ENCODE measurements at regions not wholly inside any gene's neighbourhood (a gene's known extent, or its start where the extent isn't known, plus 50 kb on each side); places are given as distances from the start of the nearest gene placed in this dataset.

GRCh38 chr20:56730003-56730402 is 100.9 kb downstream of the TFAP2C start:
- Histone ChIP-seq H3K9me3 (replicated peaks; ENCODE audit: control insufficient read depth, insufficient read depth, low read length) (no peaks in the 10 kb centered on the region), H3K27ac (ENCODE audit: control insufficient read depth, insufficient read depth) (no peak overlapping the region), H4K20me1 (ENCODE audit: control insufficient read depth, insufficient read depth) (no peaks in the 10 kb centered on the region), H3K9ac (ENCODE audit: control insufficient read depth, insufficient read depth, low read length) (no peak overlapping the region), H3K4me3 (no peak overlapping the region), H3K4me2 (ENCODE audit: control insufficient read depth, insufficient read depth) (no peak overlapping the region), H2AFZ (ENCODE audit: control insufficient read depth, low read depth, low read length) (no peak overlapping the region), H3K36me3 (ENCODE audit: control insufficient read depth in 2 of 2, insufficient read depth in 2 of 2, low read length in 1 of 2) (no peaks in the 10 kb centered on the region), H3K4me1 (ENCODE audit: control insufficient read depth, insufficient read depth, low read length) (no peaks in the 10 kb centered on the region), H3K79me2 (ENCODE audit: control insufficient read depth, insufficient read depth, low read length) (no peaks in the 10 kb centered on the region), H3K27me3 (replicated peaks in 1 of 2; ENCODE audit: control insufficient read depth in 2 of 2, insufficient read depth in 2 of 2, low read length in 1 of 2) (no peaks in the 10 kb centered on the region)
- ChIA-PET RAD21 (ENCODE audit: unreplicated experiment) (no interaction called here), POLR2A (no interaction called here), SMC1A (ENCODE audit: uncharacterized antibody, unreplicated experiment) (no interaction called here), CTCF (no interaction called here)
- DNase-seq (ENCODE audit: low read depth, low spot score) (no peak), FAIRE-seq (no peak), ATAC-seq (no peak)
- in situ Hi-C loops (cut with MboI): no loop called here
- BruUV-seq (replicated peaks): no TSS peak
- intact Hi-C loops (cut with micrococcal nuclease; ENCODE audit: unreplicated experiment): no loop called here
- WGBS (ENCODE audit: insufficient coverage, insufficient replicate concordance, low lambda C conversion rate, missing lambda C conversion rate): 10% methylated on average over 8 of the region's 8 CpGs
- TF ChIP-seq, protein P1, sequence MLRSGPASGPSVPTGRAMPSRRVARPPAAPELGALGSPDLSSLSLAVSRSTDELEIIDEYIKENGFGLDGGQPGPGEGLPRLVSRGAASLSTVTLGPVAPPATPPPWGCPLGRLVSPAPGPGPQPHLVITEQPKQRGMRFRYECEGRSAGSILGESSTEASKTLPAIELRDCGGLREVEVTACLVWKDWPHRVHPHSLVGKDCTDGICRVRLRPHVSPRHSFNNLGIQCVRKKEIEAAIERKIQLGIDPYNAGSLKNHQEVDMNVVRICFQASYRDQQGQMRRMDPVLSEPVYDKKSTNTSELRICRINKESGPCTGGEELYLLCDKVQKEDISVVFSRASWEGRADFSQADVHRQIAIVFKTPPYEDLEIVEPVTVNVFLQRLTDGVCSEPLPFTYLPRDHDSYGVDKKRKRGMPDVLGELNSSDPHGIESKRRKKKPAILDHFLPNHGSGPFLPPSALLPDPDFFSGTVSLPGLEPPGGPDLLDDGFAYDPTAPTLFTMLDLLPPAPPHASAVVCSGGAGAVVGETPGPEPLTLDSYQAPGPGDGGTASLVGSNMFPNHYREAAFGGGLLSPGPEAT (IDR thresholded peaks at IDR 0.05; ENCODE audit: low read depth): no peak
- TF ChIP-seq EED (IDR thresholded peaks at IDR 0.05; ENCODE audit: low read depth): no peak
- TF ChIP-seq RB1 (IDR thresholded peaks at IDR 0.05; ENCODE audit: borderline replicate concordance): no peak
- TF ChIP-seq NFYB (IDR thresholded peaks at IDR 0.05; ENCODE audit: insufficient read depth, low read depth, low read length): peak; percentile 37; the same call in 1 of the 2 replicates
- TF ChIP-seq CHD2 (IDR thresholded peaks at IDR 0.05; ENCODE audit: borderline replicate concordance, low read depth, low read length): no peak

DNA sequence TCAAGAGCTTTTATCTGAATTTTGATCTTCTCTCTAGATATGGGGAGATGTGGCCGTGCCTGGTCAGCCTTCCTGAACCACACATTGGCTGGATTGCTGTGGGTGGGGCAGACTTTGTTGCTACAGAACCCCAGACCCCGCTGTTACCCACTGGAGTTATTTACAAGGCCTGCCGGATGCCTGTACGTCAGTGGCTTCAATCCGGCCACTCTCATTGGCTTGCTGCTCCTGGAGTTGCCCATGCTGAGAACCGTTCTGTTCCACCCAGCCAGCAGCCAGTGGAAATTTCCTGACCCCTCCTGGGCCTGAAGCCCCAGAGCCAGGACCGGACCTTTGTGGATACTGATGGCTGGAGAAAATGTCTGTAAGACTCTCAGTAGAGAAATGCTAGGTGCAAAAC is 101.9 kb downstream of the TFAP2C start:
- Histone ChIP-seq H3K4me1 (ENCODE audit: control insufficient read depth, insufficient read depth, low read length) (no peaks in the 10 kb centered on the region), H3K9me3 (replicated peaks; ENCODE audit: control insufficient read depth, insufficient read depth, low read length) (no peaks in the 10 kb centered on the region), H4K20me1 (ENCODE audit: control insufficient read depth, insufficient read depth) (no peaks in the 10 kb centered on the region), H2AFZ (ENCODE audit: control insufficient read depth, low read depth, low read length) (no peak overlapping the region), H3K36me3 (ENCODE audit: control insufficient read depth in 2 of 2, insufficient read depth in 2 of 2, low read length in 1 of 2) (no peaks in the 10 kb centered on the region), H3K27me3 (replicated peaks in 1 of 2; ENCODE audit: control insufficient read depth in 2 of 2, insufficient read depth in 2 of 2, low read length in 1 of 2) (no peaks in the 10 kb centered on the region), H3K4me3 (no peak overlapping the region), H3K9ac (ENCODE audit: control insufficient read depth, insufficient read depth, low read length) (no peak overlapping the region), H3K79me2 (ENCODE audit: control insufficient read depth, insufficient read depth, low read length) (no peaks in the 10 kb centered on the region), H3K4me2 (ENCODE audit: control insufficient read depth, insufficient read depth) (no peak overlapping the region), H3K27ac (ENCODE audit: control insufficient read depth, insufficient read depth) (no peak overlapping the region)
- in situ Hi-C loops (cut with MboI) (no loop called here), intact Hi-C loops (cut with micrococcal nuclease; ENCODE audit: unreplicated experiment) (no loop called here)
- SMC1A ChIA-PET (ENCODE audit: uncharacterized antibody, unreplicated experiment): no interaction called here
- FAIRE-seq: no peak
- no peak for ATAC-seq
- TF ChIP-seq ATF7 (IDR thresholded peaks at IDR 0.05; ENCODE audit: low read depth) (no peak), SMAD1 (IDR thresholded peaks at IDR 0.05; ENCODE audit: low read depth, partially characterized antibody) (no peak)
- WGBS (ENCODE audit: insufficient coverage, insufficient replicate concordance, low lambda C conversion rate, missing lambda C conversion rate): 37% methylated on average over 7 of the region's 7 CpGs
- CTCF ChIA-PET: no interaction called here
- no TSS peak for BruUV-seq (replicated peaks)
- RAD21 ChIA-PET (ENCODE audit: unreplicated experiment): no interaction called here
- POLR2A ChIA-PET: no interaction called here
- no peak for DNase-seq (ENCODE audit: low read depth, low spot score)
